NCI-H1417 (cell line): ENCODE measurements at regions not wholly inside any gene's neighbourhood (a gene's known extent, or its start where the extent isn't known, plus 50 kb on each side); places are given as distances from the start of the nearest gene placed in this dataset.

ENCODE experiments used
- DNase-seq, 3 experiments: peaks; one replicate each; lab custom pipeline; 2025; lab: John Stamatoyannopoulos, UW

- DNase-seq = no peak
Measured at GRCh38 chr6:147715035-147715434, 206.5 kb downstream of the SAMD5 start.

GRCh38 chr6:147716434-147716833 lies 207.9 kb downstream of the SAMD5 start:
- no peak for DNase-seq

- peak in 2 of 3 experiments; percentile 24 to 73 for DNase-seq
Measured at GRCh38 chr6:147717991-147718390, 209.5 kb downstream of the SAMD5 start.

GRCh38 chr6:147722158-147722557 lies 213.7 kb downstream of the SAMD5 start:
- no peak for DNase-seq

GRCh38 chr6:147724454-147724853 lies 216.0 kb downstream of the SAMD5 start:
- DNase-seq = peak in 1 of 3 experiments; percentile 19

GRCh38 chr6:147726342-147726741 lies 217.9 kb downstream of the SAMD5 start:
- DNase-seq = no peak

- no peak for DNase-seq
Measured at GRCh38 chr6:147728903-147729302, 220.4 kb downstream of the SAMD5 start.

GRCh38 chr6:147733686-147734085 lies 225.2 kb downstream of the SAMD5 start:
- DNase-seq = no peak

GRCh38 chr6:147734151-147734550 lies 225.7 kb downstream of the SAMD5 start:
- DNase-seq = no peak

GRCh38 chr6:147735924-147736323 lies 227.4 kb downstream of the SAMD5 start:
- DNase-seq = no peak

GRCh38 chr6:147737115-147737514 lies 228.6 kb downstream of the SAMD5 start:
- no peak for DNase-seq

- no peak for DNase-seq
Measured at GRCh38 chr6:147738099-147738498, 229.6 kb downstream of the SAMD5 start.

GRCh38 chr6:147738516-147739162 lies 230.1 kb downstream of the SAMD5 start:
- DNase-seq = no peak

- no peak for DNase-seq
Measured at GRCh38 chr6:147740326-147740725, 231.8 kb downstream of the SAMD5 start.

- DNase-seq = no peak
Measured at GRCh38 chr6:147740916-147741315, 232.4 kb downstream of the SAMD5 start.

- DNase-seq = no peak
Measured at GRCh38 chr6:147741389-147741788, 232.9 kb downstream of the SAMD5 start.

- no peak for DNase-seq
Measured at GRCh38 chr6:147742440-147742839, 233.9 kb downstream of the SAMD5 start.

- no peak for DNase-seq
Measured at GRCh38 chr6:147744012-147744411, 235.5 kb downstream of the SAMD5 start.

- DNase-seq = no peak
Measured at GRCh38 chr6:147749331-147749730, 240.8 kb downstream of the SAMD5 start.

GRCh38 chr6:147750413-147750812 lies 241.9 kb downstream of the SAMD5 start:
- DNase-seq = peak in 2 of 3 experiments; percentile 8 to 68

GRCh38 chr6:147751232-147751631 lies 242.7 kb downstream of the SAMD5 start:
- no peak for DNase-seq

- DNase-seq = no peak
Measured at GRCh38 chr6:147752689-147753403, 244.4 kb downstream of the SAMD5 start.

- no peak for DNase-seq
Measured at GRCh38 chr6:147755999-147756398, 247.5 kb downstream of the SAMD5 start.

GRCh38 chr6:147756891-147757290 lies 248.4 kb downstream of the SAMD5 start:
- peak in 1 of 3 experiments; percentile 7 for DNase-seq
